ENCODE measurements at regions not wholly inside any gene's neighbourhood (a gene's known extent, or its start where the extent isn't known, plus 50 kb on each side); places are given as distances from the start of the nearest gene placed in this dataset.
A peak's percentile ranks its signal among the peaks of the same experiment; 100 is the strongest.

- FAIRE-seq = peak; percentile 13
These were observed 211.3 kb downstream of the GPD2 start for GRCh38 chr2:156647377-156648010.

- no peak for FAIRE-seq
These were observed 212.3 kb downstream of the GPD2 start for GRCh38 chr2:156648522-156648921.

GRCh38 chr2:156649596-156649995 is 213.4 kb downstream of the GPD2 start:
- FAIRE-seq = no peak

- no peak for FAIRE-seq
These were observed 216.5 kb downstream of the GPD2 start for GRCh38 chr2:156652691-156653090.

- FAIRE-seq = no peak
These were observed 217.5 kb downstream of the GPD2 start for GRCh38 chr2:156653675-156654074.

- no peak for FAIRE-seq
These were observed 221.6 kb downstream of the GPD2 start for GRCh38 chr2:156657809-156658208.

- FAIRE-seq = no peak
These were observed 223.5 kb downstream of the GPD2 start for GRCh38 chr2:156659694-156660093.

- no peak for FAIRE-seq
These were observed 227.7 kb downstream of the GPD2 start for GRCh38 chr2:156663757-156664409.

- no peak for FAIRE-seq
These were observed 230.1 kb downstream of the GPD2 start for GRCh38 chr2:156666130-156666785.

- FAIRE-seq = no peak
These were observed 233.9 kb downstream of the GPD2 start for GRCh38 chr2:156670104-156670503.

GRCh38 chr2:156671706-156672361 is 235.7 kb downstream of the GPD2 start:
- FAIRE-seq = no peak

- FAIRE-seq = peak; percentile 64
These were observed 236.6 kb downstream of the GPD2 start for GRCh38 chr2:156672556-156673332.

GRCh38 chr2:156673333-156673615 is 237.1 kb downstream of the GPD2 start:
- no peak for FAIRE-seq

- no peak for FAIRE-seq
These were observed 237.8 kb downstream of the GPD2 start for GRCh38 chr2:156673981-156674380.

GRCh38 chr2:156675896-156676295 is 239.7 kb downstream of the GPD2 start:
- FAIRE-seq = no peak

- no peak for FAIRE-seq
These were observed 243.6 kb downstream of the GPD2 start for GRCh38 chr2:156679820-156680219.

GRCh38 chr2:156680266-156680665 is 244.1 kb downstream of the GPD2 start:
- no peak for FAIRE-seq

- FAIRE-seq = no peak
These were observed 250.9 kb downstream of the GPD2 start for GRCh38 chr2:156687126-156687525.

GRCh38 chr2:156687715-156688114 is 251.5 kb downstream of the GPD2 start:
- FAIRE-seq = no peak

GRCh38 chr2:156689939-156690338 is 253.8 kb downstream of the GPD2 start:
- FAIRE-seq = no peak

- FAIRE-seq = no peak
These were observed 254.8 kb downstream of the GPD2 start for GRCh38 chr2:156691014-156691413.

GRCh38 chr2:156695020-156695419 is 258.8 kb downstream of the GPD2 start:
- FAIRE-seq = peak; percentile 49

GRCh38 chr2:156695595-156695994 is 259.4 kb downstream of the GPD2 start:
- FAIRE-seq = no peak
